GM18505 (cell line): ENCODE measurements at regions not wholly inside any gene's neighbourhood (a gene's known extent, or its start where the extent isn't known, plus 50 kb on each side); places are given as distances from the start of the nearest gene placed in this dataset.

Source experiments
- ATAC-seq: cut with Tn5 transposase; IDR thresholded peaks from one replicate; pipeline ENCODE4 v1.9.1; 2021; ENCODE audit not compliant: unreplicated experiment
- POLR2A ChIP-seq: IDR thresholded peaks from 4 replicates; pipeline ENCODE4 v1.6.1; 2011; ENCODE audit warnings: borderline replicate concordance; ENCODE audit not compliant: insufficient read depth, insufficient read length; ENCODE audit errors: extremely low read depth

GRCh38 chr4:140266958-140267568, 106.4 kb upstream of the SCOC start:
- no peak for TF ChIP-seq POLR2A
- ATAC-seq, result no peak

DNA sequence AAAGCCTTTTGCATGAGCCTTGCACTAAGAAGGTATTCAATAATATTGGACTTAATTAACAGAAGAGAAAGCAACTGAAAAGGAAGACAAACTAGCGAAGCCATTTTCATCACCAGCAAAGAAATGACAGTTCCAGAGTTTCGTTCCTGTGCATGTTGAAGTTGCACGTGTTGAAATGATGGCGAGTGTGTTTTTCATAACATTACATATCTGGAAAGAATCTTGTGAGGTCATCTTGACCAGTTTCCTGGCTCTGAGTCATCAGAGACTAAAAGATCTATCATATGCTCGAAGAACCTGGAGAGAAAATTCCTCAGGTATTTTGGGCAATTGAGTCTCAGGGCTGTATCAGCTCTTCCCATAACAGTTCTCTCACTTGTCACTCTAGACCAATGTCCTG, 106.2 kb upstream of the MAML3 start:
- TF ChIP-seq POLR2A, result no peak

DNA sequence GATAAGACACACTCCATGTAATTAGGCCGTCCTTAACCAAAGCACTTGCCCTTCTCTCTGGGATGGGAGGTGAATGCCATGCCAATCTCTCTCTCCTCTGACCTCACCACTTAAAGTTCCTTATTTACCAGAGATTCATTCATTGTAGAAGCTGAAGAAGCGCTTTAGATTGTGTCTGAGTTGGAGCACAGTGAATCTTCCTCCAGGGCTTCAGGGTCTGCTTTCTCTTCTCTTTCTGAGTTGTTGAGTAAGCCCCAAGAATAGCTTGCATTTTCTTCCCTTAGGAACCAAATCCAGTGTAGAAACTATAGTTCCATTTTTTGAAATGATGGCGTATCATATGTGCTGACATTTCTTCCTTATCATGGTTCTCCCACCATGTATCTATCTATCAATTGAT, 104.5 kb upstream of the MAML3 start:
- no peak for TF ChIP-seq POLR2A
- ATAC-seq, result no peak

More for the DNA sequence above, 106.2 kb upstream of the MAML3 start:
- ATAC-seq, result no peak

- TF ChIP-seq POLR2A, result no peak
- ATAC-seq, result no peak
Observed at GRCh38 chr4:140257461-140258305, 103.7 kb upstream of the MAML3 start.

DNA sequence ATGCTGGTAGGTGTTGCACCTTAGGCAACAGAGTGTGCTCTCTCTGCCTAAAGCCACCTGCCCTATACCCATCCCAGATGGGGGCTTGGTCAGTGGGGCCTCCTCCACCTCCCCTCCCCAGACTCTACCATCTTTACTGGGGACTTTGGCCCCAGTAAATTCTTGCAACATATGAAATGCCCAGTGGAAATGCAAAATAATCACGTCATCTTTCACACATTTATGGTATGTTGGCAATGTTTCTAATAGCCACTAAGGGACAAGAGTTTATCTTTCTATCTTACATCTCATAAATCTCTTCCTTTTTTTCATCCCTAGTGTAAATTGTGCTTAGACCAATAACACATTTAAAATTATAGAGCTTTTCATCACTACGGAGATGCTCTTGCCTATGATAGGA, 103.0 kb upstream of the MAML3 start:
- ATAC-seq, result no peak
- TF ChIP-seq POLR2A, result no peak

DNA sequence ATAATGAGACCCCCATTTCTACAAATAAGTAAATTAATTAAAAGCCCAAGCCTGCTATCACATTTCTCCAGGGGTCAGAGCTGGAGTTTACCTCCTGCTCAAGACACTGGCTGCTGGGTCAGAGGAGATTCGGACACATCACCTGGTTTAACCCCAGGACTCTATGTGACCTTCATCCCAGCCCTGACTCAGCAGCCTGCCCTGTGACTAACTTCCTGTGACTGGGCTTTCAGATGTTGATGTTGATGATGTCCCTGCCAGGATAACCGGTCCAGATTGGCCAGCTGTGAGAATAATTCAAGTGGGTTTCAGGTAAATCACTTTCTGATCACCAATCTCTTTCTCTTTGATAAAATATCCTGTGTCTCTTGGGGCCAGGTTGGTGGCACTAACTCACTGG, 102.4 kb upstream of the MAML3 start:
- no peak for ATAC-seq
- no peak for TF ChIP-seq POLR2A

- no peak for TF ChIP-seq POLR2A
- ATAC-seq, result no peak
Observed at GRCh38 chr4:140255927-140256326, 101.9 kb upstream of the MAML3 start.

- ATAC-seq, result no peak
- no peak for TF ChIP-seq POLR2A
Observed at GRCh38 chr4:140255467-140255866, 101.5 kb upstream of the MAML3 start.

- TF ChIP-seq POLR2A, result no peak
- no peak for ATAC-seq
Observed at GRCh38 chr4:140254651-140255299, 100.8 kb upstream of the MAML3 start.

DNA sequence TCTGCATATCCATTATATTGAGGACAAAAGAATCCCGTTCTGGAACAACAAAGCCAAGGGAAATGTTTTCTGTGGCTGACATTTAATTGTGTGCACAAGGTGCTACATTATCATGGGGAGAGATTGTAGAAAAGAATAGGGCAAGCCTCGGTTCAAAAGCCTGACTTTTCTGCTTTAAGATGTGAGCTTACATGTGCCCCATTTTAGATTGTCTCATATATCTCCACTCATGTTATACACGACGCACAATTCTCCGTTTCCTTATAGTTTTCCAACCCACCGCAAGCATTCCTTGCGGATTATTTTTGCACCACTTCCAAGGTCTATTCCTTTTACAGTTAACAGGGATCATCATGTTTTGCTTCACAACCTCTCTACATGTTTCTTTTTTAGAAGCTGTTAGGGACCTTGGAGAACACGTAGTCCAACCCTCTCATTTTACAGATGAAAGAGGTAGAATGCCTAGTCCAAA, 99.6 kb upstream of the MAML3 start:
- no peak for ATAC-seq
- no peak for TF ChIP-seq POLR2A

- TF ChIP-seq POLR2A, result no peak
- ATAC-seq, result peak; percentile 67
Observed at GRCh38 chr4:140252742-140253555, 99.0 kb upstream of the MAML3 start.

DNA sequence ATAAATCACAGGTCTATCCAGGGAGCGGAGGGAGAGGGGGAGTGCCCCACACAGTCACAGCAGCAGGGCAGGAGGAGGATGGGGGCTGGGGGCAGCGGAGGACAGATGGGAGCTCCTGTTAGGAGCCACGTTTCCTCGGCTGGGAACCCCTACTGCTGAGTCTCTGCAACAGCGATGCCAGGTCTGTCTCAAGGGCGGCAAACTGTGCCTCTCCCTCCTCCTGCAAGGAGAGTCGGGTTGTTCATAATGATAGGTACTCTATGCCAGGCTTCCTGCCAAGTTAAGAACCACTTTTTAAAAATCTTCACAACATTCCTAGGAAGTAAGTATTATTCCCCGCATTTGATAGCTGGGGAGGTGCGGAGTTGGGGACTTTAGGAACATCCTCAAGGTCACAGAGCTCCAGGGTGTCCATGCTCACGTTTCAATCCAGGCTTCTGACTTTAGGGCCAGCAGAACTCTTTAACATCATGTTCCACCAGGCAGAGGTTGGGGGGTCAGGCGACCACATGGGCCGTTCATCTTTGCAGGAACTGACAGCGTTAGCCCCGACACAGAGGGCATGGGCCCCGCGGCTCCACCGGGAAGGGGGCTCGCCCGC, 98.3 kb upstream of the MAML3 start:
- TF ChIP-seq POLR2A, result no peak
- peak; percentile 19 for ATAC-seq
